Neural crest cell (in vitro differentiated cells): ENCODE measurements at regions not wholly inside any gene's neighbourhood (a gene's known extent, or its start where the extent isn't known, plus 50 kb on each side); places are given as distances from the start of the nearest gene placed in this dataset.

Experiments
- DNase-seq: peaks from one replicate; pipeline ENCODE4 v3.0.0; 2021; ENCODE audit warnings: low read depth, mixed read lengths, low spot score
- H3K27ac Mint-ChIP-seq: one replicate; pipeline ENCODE4 v1.8.0; 2021; ENCODE audit warnings: mild to moderate bottlenecking, mixed read lengths; ENCODE audit not compliant: unreplicated experiment
- H3K27me3 Mint-ChIP-seq: 2 replicates; pipeline ENCODE4 v1.8.0; 2021; ENCODE audit warnings: low read depth, mild to moderate bottlenecking, mixed read lengths
- H3K36me3 Mint-ChIP-seq: 2 replicates; pipeline ENCODE4 v1.8.0; 2021; ENCODE audit warnings: low read depth, mild to moderate bottlenecking, mixed read lengths
- H3K4me1 Mint-ChIP-seq: 2 replicates; pipeline ENCODE4 v1.8.0; 2021; ENCODE audit warnings: mixed read lengths
- H3K4me3 Mint-ChIP-seq: one replicate; pipeline ENCODE4 v1.8.0; 2021; ENCODE audit warnings: mild to moderate bottlenecking, mixed read lengths
- H3K9me3 Mint-ChIP-seq: 2 replicates; pipeline ENCODE4 v1.8.0; 2021; ENCODE audit warnings: mixed read lengths
- TF ChIP-seq, protein P1 (sequence below): fragments of 200-600 bp; sonication (generic); conservative IDR thresholded peaks from 2 replicates; pipeline ENCODE4 v1.5.0; 2021; ENCODE audit warnings: antibody characterized with exemption, mild to moderate bottlenecking

DNA sequence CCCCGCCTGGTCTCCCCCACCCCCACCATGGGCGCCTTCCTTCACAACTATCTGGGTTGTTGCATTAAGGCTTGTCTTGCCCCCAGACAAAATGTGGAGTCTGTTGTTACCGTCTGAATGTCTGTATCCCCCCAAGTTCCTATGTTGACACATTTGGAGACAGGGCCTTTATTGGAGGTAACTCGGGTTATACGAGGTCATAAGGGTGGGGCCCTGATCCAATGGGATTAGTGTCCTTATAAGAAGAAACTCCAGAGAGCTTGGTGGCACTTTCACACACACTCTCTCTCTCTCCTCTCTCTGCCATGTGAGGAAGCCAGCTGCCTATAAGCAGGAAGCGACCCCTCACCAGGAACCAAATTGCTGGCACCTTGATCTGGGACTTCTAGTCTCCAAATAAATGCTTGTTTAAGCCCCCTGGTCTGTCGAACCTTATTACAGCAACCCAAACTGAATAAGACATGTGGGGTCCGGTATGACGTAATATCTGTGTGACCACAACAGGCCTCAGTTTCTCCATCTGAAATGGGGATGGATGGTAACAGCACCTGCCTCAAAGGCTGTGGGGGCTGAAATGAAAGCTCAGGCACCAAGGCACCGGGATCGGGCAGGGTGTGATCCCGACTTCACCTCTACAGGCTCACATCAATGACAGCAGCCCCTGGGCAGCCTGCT is 222.3 kb downstream of the CTTN start:
- no peaks in the 10 kb centered on the region for H3K27me3 Mint-ChIP-seq

DNA sequence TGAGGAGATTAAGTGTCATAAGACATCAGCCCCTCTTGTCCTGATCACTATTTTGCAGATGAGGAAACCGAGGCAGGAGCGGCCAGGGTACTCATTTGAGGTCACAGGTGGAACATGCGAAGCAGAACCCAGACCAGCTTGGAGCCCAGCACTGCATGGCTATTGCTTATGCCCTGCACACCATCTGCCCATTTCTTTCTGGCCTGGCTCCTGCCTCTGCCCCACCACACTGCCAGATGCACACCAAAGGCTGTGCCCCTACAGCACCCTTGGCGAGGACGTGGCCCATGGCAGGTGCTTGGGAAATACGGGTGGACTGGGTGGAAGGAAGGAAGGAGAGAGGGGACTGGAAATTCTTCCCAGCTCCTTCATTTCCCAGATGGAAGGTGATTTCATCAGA is 222.9 kb downstream of the CTTN start:
- no peak overlapping the region for H3K27ac Mint-ChIP-seq
- H3K27me3 Mint-ChIP-seq: no peaks in the 10 kb centered on the region
- no peaks in the 10 kb centered on the region for H3K36me3 Mint-ChIP-seq

More for the DNA sequence above, 222.3 kb downstream of the CTTN start:
- Mint-ChIP-seq H3K27ac (no peak overlapping the region), H3K9me3 (no peaks in the 10 kb centered on the region), H3K4me3 (no peak overlapping the region), H3K4me1 (peaks cover 15% of the 10 kb centered on the region), H3K36me3 (no peaks in the 10 kb centered on the region)
- DNase-seq: no peak
- TF ChIP-seq, protein P1, sequence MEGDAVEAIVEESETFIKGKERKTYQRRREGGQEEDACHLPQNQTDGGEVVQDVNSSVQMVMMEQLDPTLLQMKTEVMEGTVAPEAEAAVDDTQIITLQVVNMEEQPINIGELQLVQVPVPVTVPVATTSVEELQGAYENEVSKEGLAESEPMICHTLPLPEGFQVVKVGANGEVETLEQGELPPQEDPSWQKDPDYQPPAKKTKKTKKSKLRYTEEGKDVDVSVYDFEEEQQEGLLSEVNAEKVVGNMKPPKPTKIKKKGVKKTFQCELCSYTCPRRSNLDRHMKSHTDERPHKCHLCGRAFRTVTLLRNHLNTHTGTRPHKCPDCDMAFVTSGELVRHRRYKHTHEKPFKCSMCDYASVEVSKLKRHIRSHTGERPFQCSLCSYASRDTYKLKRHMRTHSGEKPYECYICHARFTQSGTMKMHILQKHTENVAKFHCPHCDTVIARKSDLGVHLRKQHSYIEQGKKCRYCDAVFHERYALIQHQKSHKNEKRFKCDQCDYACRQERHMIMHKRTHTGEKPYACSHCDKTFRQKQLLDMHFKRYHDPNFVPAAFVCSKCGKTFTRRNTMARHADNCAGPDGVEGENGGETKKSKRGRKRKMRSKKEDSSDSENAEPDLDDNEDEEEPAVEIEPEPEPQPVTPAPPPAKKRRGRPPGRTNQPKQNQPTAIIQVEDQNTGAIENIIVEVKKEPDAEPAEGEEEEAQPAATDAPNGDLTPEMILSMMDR: no peak

DNA sequence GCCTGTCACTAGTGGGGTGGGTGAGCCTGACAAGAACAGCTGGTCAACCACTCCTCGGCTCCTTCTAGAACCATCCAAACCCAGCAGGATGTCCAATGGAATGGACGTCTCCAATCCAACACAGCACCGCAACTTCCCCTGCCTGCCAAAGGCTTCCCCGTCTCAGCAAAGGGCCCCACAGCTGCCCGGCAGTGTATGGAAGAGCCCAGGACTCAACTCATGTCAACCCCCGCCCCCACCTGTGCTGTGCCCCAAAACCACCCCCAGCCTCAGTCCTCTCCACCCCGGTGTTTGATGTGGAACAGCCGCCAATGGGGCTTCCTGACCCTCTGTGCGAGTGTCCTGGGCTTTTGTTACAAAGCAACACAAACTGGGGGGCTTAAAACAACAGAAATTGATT is 223.8 kb downstream of the CTTN start:
- TF ChIP-seq, protein P1: no peak
- H3K27me3 Mint-ChIP-seq: no peaks in the 10 kb centered on the region
- no peak overlapping the region for H3K27ac Mint-ChIP-seq
- H3K4me3 Mint-ChIP-seq: no peak overlapping the region
- H3K4me1 Mint-ChIP-seq: peaks cover 23% of the 10 kb centered on the region
- H3K36me3 Mint-ChIP-seq: no peaks in the 10 kb centered on the region
- DNase-seq: no peak
- H3K9me3 Mint-ChIP-seq: no peaks in the 10 kb centered on the region

More for the DNA sequence above, 222.9 kb downstream of the CTTN start:
- Mint-ChIP-seq H3K4me3 (no peak overlapping the region), H3K9me3 (no peaks in the 10 kb centered on the region), H3K4me1 (peaks cover 20% of the 10 kb centered on the region)
- TF ChIP-seq, protein P1: no peak
- no peak for DNase-seq

DNA sequence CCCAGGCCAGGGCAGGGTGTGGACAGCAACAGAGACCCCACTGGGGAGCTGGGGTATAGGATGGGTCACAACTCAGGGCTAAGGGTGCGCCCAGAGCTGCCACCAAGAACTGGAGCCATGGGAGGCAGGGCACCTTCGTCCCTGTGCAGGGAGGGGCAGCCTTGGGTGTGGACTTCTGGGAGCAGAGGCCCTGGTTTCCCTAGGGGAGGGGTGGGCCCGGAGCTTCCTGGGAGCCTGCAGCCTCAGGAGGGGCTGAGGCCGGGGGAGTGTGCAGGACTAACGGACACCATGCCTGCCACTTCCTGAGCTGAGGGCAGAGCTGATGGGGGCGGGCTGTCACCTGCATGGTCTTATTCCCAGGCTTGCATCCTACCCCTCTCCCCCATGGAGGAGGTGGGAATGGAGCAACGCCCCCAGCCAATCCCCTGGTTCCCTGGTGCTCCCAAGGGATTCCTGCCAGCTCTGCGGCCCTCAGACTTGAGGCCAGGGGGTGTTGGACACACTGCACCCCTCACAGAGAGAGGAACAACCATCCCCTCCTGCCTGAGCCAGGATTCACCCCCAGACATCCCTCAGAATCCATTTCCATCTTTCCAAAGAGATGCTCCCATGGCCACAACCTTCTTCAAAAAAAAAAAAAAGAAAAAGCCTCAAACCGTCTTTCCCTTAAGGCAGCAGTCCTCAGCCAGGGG is 225.7 kb downstream of the CTTN start:
- DNase-seq: no peak
- H3K4me1 Mint-ChIP-seq: peaks cover 35% of the 10 kb centered on the region
- no peaks in the 10 kb centered on the region for H3K36me3 Mint-ChIP-seq
- no peak overlapping the region for H3K27ac Mint-ChIP-seq
- H3K4me3 Mint-ChIP-seq: no peak overlapping the region
- no peaks in the 10 kb centered on the region for H3K27me3 Mint-ChIP-seq
- TF ChIP-seq, protein P1: no peak
- H3K9me3 Mint-ChIP-seq: no peaks in the 10 kb centered on the region

DNA sequence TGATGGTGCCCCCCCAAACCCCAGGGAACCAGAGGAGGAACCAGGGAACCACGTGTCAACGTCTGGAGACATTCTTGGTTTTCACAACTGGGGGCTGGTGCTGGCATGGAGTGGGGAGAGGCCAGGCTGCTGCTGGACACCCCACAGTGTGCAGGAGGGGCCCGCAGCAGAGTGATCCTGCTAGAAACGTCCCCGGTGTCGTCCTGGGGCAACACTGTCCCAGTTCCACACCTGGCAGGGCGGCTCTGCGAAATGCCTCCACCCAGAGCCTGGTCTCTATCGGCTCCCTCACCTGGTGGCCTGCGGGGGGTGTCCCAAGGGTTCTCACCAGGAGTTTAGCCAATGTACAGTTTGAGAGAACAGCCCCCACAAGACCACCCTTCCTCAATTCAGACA is 226.3 kb downstream of the CTTN start:
- DNase-seq: no peak
- no peaks in the 10 kb centered on the region for H3K9me3 Mint-ChIP-seq
- no peaks in the 10 kb centered on the region for H3K36me3 Mint-ChIP-seq

More for the DNA sequence above, 226.3 kb downstream of the CTTN start:
- Mint-ChIP-seq H3K4me1 (peaks cover 38% of the 10 kb centered on the region), H3K4me3 (no peak overlapping the region), H3K27ac (no peak overlapping the region), H3K27me3 (no peaks in the 10 kb centered on the region)
- TF ChIP-seq, protein P1: no peak
